WTC11 (cell line): ENCODE measurements at regions not wholly inside any gene's neighbourhood (a gene's known extent, or its start where the extent isn't known, plus 50 kb on each side); places are given as distances from the start of the nearest gene placed in this dataset.

ENCODE experiments used
- ETV6 ChIP-seq: sonication (generic); formaldehyde crosslinking; IDR thresholded peaks from 2 replicates; pipeline ENCODE4 v1.8.1; 2022; ENCODE audit warnings: mild to moderate bottlenecking, missing genetic modification reagents
- JUN ChIP-seq: sonication (generic); formaldehyde crosslinking; IDR thresholded peaks from 2 replicates; pipeline ENCODE4 v1.8.0; 2023; ENCODE audit warnings: mild to moderate bottlenecking, missing genetic modification reagents
- NFYB ChIP-seq: sonication (generic); formaldehyde crosslinking; conservative IDR thresholded peaks from 2 replicates; pipeline ENCODE4 v1.8.0; 2022; ENCODE audit warnings: low read depth, missing genetic modification reagents
- PREB ChIP-seq: sonication (generic); formaldehyde crosslinking; IDR thresholded peaks from 2 replicates; pipeline ENCODE4 v1.8.1; 2022; ENCODE audit warnings: mild to moderate bottlenecking, missing genetic modification reagents, moderate library complexity, borderline replicate concordance
- SP1 ChIP-seq: sonication (generic); formaldehyde crosslinking; conservative IDR thresholded peaks from 2 replicates; pipeline ENCODE4 v1.8.1; 2022; ENCODE audit warnings: missing genetic modification reagents
- USF1 ChIP-seq: sonication (generic); formaldehyde crosslinking; IDR thresholded peaks from 2 replicates; pipeline ENCODE4 v1.8.0; 2022; ENCODE audit warnings: mild to moderate bottlenecking, missing genetic modification reagents
- ZNF138 ChIP-seq: sonication (generic); formaldehyde crosslinking; conservative IDR thresholded peaks from 2 replicates; pipeline ENCODE4 v1.8.1; 2022; ENCODE audit warnings: mild to moderate bottlenecking, moderate library complexity, missing genetic modification reagents

DNA sequence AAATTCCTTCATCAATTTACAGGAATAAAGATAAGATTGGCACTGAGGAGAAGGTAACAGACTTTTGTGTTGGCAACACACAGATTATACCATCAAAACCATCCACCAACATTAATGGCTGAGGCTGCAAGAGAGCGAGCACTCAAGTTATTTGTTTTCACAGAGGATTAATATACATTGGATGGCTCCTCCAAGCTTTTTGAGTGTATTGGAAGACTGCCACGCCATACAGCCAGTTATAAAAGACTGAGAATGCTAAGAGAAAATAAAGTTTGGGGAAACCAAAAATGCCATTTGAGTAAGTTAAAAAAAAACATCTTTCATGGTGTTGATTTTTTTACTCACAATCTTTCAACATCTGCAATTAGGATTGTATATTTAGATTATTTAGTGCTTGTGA, 973.8 kb upstream of the SLC35B3 start:
- TF ChIP-seq ZNF138 (CRISPR knock-in tag): no peak
- TF ChIP-seq USF1 (CRISPR knock-in tag): no peak
- TF ChIP-seq PREB (CRISPR knock-in tag): no peak
- no peak for TF ChIP-seq NFYB (CRISPR knock-in tag)
- no peak for TF ChIP-seq ETV6 (CRISPR knock-in tag)
- no peak for TF ChIP-seq SP1
- TF ChIP-seq JUN: no peak
